ENCODE measurements at regions not wholly inside any gene's neighbourhood (a gene's known extent, or its start where the extent isn't known, plus 50 kb on each side); places are given as distances from the start of the nearest gene placed in this dataset.

- no peak for TF ChIP-seq CTCF (IDR thresholded peaks at IDR 0.05; ENCODE audit: low read depth, low read length)
- TF ChIP-seq EZH2phosphoT487 (IDR thresholded peaks at IDR 0.05; ENCODE audit: low read depth): no peak
These were observed 184.0 kb downstream of the BCHE start for GRCh38 chr3:165653130-165653778.

All from OCI-LY3 (cell line).